IPS-18c (cell line): ENCODE measurements at regions not wholly inside any gene's neighbourhood (a gene's known extent, or its start where the extent isn't known, plus 50 kb on each side); places are given as distances from the start of the nearest gene placed in this dataset.

Experiments used
- H3K4me3 ChIP-seq: 2 replicates; pipeline ENCODE4 v1.7.0; 2013; ENCODE audit warnings: low read depth, mild to moderate bottlenecking, low read length, moderate library complexity; ENCODE audit not compliant: insufficient read depth
- H3K9me3 ChIP-seq: one replicate; pipeline ENCODE4 v1.6.1; 2013; ENCODE audit warnings: mild to moderate bottlenecking, low read length, moderate library complexity; ENCODE audit not compliant: control insufficient read depth, insufficient read depth

DNA sequence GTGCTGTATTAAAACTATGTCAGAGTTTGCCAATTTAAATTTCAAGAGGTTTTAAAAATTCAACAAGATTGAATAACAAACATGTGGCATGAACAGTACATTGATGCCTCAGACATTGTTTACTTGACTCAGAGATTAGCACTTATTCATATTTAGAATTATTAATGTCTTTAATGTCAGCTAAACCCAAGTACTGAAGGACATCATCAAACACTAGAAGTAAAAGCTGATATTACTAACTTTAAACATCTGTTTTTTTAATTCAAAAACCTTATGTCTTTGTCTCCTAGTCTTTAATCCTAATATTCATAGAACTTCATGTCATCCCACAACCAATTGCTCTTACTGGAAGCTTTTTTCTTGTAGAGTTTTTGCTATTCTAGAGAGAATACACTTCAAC is 406.2 kb upstream of the PCDH7 start:
- Histone ChIP-seq H3K4me3 (no peak overlapping the region), H3K9me3 (no peaks in the 10 kb centered on the region)

DNA sequence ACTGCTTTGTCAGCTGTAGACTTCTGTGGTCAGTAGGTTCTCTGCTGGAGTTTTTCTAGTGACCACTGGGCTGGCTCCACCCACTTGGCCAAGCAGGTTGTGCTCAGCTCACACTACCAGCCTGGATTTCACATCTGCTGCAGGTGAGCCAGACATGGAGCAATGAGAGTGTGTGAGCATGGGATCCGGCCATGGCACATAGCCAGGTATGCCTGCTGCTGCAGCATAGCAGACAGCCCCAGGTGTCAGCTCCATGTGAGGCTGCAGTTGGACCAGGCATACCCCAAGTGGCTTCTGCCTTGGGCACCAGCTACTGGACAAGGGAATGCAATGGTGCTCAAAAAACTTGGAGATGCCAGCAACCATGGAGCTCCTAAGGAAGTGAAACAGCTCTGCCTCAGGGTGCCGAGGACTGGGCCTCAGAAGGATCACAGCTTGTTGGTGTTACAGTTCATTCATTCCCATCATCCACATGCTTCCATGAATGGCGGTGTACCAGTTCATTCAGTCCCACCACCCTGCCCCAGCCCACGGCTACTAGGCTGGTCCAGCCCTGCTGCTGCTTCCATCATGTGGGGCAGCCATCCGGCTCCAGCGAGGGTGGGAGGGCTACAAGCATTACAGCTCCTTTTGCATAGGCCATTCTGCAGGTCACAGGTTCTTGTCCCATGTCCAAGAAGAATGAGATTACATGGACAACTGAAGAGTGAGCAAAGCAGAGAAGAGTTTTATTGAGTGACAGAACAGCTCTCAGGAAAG is 389.1 kb upstream of the PCDH7 start:
- Histone ChIP-seq H3K9me3 (peaks cover 7% of the 10 kb centered on the region), H3K4me3 (no peak overlapping the region; the same call in 1 of the 2 replicates)

DNA sequence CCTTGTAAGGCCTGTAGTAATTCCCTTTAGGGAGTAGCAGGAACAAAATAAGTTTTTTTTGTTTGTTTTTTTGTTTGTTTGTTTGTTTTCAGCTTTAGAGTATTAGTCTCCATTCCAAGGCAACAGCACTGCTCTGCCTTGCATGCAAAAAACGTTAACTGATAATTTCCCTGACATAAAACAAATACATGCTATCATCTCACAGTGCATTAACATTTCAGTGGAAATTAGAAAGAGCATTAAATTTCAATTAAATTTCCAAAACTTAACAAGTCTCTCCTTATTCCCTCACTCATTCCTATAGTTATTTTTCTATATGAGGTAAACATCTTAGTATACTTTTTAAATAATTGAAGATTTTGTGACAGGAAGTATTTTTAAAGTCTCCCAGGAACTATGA is 378.4 kb upstream of the PCDH7 start:
- Histone ChIP-seq H3K9me3 (no peaks in the 10 kb centered on the region), H3K4me3 (no peak overlapping the region)

DNA sequence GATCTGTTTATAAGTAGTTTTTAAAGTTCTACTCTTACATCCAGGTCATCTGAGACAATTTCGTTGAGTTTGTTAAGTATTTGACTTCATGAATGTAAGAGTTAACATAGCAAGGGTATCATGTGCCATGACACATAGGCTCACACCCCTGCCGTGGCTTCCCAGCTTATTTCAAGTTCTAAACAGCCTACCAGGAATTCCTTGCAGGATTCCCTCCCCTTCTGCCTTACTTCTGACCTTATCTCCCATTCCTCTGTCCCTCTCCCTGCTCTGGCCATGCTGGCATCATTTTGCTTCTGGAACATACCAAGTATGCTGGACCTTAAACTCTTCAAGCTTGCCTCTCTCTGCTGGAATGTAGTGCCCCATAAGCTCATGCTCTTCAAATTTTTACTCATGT is 369.9 kb upstream of the PCDH7 start:
- no peaks in the 10 kb centered on the region for H3K9me3 ChIP-seq
- H3K4me3 ChIP-seq = no peak overlapping the region

DNA sequence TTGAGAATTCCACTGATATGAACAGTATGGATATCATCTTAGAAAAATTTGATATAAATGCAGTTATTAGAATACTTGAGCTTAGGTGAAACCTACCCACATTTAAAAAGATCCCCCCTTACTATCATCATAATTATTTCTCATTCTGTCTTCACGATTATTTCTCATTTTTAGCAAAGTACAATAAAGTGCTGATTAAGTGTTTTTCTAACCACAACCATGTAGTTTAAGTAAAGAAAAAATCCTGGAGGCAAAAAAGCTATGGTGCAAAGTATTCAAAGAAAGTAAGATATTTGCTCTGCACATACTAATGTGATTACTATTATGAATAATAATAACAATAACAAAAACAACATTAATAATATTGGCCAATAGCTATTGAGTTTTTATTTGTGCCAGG is 365.6 kb upstream of the PCDH7 start:
- H3K4me3 ChIP-seq = no peak overlapping the region
- no peaks in the 10 kb centered on the region for H3K9me3 ChIP-seq

DNA sequence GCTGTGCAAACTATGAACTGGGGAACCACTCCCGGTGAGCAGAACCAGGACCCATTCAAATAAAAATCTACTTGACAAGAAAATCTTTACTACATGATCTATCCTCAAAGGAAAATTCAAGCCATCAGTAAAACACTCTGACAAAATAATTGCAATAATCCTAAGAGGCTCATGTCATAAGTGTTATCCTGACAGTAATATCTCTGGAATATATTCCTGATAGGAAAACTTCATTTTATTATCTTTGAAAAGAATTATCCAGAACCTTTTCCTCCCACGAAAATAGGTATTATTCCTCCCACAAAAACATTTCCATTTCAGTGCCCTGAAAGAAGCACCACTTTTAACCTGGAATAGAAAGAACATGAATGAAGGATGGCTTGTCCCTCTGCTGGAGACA is 357.7 kb upstream of the PCDH7 start:
- Histone ChIP-seq H3K4me3 (no peak overlapping the region), H3K9me3 (no peaks in the 10 kb centered on the region)

DNA sequence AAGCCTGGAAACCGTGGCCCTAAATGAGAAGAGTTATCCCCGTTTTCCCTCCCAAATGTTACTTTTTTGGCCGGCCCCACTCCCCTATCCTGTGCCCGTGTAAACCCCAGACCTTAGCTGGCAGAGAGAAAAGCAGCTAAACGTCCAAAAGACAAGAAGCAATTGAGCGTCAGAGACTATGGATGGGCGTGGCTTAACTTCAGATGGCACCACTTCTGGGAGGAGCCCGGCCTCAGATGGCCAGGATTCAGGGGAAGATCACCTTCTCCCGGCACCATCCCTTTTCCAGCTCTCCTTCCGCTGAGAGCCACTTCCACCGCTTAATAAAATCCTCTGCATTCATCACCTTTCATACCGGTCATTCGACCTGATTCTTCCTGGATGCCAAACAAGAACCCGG is 350.1 kb upstream of the PCDH7 start:
- Histone ChIP-seq H3K9me3 (no peaks in the 10 kb centered on the region), H3K4me3 (peak overlapping the region; percentile 20; the same call in 1 of the 2 replicates)

DNA sequence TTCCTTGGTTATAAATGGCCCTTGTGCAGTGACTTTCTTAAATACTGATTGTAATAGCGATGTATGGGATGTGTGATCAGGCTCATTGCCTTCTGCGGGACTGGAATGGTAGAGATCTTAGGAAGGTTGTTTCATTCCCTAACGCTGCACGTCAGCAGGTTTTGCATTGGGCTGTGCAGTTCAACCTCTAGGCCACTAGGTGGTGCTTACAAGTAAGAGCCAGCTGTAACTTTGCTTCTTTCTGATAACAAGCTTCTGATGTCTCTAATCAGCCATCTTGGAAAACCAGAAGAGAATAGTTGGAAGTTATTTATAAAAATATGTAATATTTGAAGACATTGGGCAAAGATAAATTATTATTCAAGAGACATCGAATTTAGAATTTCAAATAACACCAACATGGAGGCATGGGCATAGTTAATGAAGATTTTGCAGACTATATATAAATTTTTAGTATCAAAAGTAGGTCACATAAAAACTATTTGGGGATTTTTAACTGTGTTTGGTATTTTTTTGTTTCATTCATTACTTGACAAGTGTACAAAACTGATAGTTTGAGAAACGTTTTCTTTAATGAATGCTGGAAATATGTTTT is 339.7 kb upstream of the PCDH7 start:
- Histone ChIP-seq H3K9me3 (no peaks in the 10 kb centered on the region), H3K4me3 (no peak overlapping the region)

DNA sequence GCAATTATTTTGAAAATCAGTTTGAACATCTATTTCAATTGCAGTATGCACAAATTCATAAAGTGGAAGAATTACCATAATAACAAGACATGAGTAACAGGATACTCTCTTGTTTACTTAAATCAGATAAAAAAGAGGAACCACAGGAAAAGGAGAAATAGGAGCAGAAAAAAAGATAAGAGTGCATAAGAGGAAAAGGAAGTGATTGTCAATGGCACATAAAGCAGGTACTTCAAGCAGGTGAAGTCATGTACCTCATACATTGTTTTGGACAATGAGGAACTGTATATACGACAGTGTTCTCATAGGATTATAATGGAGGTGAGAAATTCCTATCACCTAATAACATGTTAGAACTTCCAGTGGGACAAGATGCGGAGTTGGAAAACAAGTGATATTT is 334.5 kb upstream of the PCDH7 start:
- Histone ChIP-seq H3K9me3 (no peaks in the 10 kb centered on the region), H3K4me3 (no peak overlapping the region)

DNA sequence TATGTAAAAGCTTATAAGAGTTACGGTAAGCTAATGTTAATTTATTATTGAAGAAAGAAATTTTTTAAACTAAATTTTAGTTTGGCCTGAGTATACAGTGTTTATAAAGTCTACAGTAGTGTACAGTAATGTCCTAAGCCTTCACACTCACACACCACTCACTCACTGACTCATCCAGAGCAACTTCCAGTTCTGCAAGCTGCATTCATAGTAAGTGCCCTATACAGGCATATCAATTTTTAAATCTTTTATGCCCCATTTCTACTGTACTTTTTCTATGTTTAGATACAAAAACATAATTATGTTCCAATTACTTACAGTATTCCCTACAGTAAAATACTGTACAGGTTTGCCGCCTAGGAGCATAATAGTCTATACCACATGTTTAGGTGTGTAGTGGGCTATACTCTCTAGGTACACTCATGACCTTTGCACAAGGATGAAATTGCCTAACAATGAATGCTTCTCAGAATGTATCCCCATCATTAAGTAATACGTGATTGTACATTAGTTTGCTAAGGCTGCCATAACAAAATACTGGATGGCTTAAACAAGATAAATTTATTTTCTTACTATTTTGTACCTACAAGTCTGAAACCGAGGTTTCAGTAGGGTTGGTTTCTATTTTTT is 333.8 kb upstream of the PCDH7 start:
- Histone ChIP-seq H3K9me3 (no peaks in the 10 kb centered on the region), H3K4me3 (no peak overlapping the region)

DNA sequence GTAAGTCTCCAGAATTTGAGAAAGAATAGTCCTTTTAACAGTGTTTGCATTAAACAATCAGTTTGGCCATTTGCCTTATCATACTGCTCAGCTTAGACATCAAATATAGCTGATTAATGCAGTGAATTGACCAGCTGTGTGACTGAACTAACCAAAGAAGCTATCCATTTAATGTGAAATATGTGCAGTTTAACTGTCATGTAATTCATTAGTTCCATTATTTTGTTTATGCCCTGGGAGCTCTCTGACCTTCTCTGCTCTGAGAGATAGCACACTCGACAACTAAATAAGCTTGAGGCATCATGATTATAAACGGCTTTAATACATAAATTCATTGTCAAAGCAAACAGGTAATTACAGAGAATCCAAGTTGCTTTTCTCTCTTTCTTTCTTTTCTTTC is 324.3 kb upstream of the PCDH7 start:
- Histone ChIP-seq H3K9me3 (no peaks in the 10 kb centered on the region), H3K4me3 (no peak overlapping the region)

DNA sequence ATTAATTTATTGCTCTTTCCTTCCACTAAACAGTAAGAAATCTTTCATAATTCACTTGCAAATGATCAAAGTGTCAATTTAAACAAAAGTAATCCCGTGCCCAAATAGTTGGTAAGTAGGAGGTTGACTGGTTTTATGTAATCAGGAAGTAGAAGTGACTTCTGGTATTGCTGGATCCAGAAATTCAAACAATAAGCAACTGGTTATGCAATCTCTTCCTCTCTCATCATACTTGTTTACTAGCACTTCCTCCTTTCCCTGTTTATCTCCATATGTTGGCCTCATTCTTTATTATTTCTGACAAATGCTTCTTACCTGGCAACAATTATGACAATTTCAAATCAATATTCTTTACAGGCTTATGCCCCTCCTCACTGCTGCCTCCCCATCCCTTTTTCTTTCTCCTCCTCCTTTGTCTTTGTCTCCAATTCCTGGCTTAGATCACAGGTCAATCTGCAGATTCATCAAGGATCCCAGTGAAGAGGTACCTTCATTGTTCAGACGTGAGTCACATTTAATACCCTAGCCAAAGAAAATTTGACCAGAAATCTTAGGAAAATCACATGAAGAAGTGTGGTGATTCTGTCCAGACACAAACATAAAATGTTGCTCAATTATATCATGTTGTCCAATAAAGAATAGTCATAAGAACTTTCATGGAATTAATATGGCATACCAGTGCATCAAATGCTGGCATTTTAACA is 323.2 kb upstream of the PCDH7 start:
- Histone ChIP-seq H3K9me3 (no peaks in the 10 kb centered on the region), H3K4me3 (no peak overlapping the region)

DNA sequence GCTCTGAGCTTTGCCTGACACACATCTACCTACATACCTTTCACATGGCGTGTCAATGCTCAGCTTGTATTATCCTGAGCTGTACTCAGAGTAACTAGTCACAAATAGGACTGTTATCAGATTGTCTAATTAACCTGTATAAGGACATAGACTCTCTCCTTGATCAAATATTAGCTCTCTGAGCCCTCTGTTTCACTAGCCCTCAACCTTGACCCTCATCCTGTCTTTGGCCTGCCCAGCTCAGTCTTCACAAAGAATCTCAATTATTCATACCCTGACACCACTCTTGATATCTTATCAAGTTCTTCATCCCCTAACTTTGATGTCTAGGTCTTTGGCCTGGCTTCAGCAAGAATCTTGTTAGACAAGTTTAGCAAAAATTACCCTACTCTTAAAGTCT is 320.7 kb upstream of the PCDH7 start:
- no peak overlapping the region for H3K4me3 ChIP-seq
- H3K9me3 ChIP-seq = no peaks in the 10 kb centered on the region

DNA sequence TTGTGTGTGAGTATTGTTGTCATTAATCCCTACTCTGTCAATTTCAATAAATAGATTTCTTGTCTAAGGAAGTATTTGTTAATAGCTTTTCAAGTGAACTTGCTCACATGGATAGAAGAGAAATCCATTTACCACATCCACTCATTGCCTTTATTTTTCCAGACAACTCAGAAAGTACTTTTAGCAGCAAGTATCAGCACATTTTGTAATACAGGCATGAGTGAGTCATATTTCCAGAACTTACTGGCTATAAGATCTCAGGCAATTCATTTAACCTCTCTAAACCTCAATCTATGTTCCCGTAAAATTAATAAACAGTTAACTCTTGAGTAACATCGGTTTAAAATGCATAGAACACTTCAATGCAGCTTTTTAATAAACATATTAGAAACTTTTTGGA is 317.9 kb upstream of the PCDH7 start:
- H3K4me3 ChIP-seq = no peak overlapping the region
- H3K9me3 ChIP-seq = no peaks in the 10 kb centered on the region

DNA sequence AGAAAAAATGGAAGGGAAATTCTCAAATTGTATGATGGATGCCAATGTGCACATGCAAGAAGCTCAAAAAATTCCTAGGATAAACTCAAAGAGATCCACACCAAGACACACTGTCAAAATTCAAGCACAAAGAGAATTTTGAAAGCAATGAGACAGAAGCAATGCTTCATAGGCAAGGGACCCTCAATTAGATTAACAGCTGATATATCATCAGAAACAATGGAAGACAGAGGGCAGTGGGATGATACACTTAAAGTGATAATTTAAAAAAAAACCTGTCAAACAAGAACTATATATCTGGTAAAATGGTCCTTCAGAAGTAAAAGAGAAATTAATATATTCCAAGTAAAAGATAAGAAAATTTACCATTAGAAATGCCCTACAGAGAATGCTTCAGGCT is 306.3 kb upstream of the PCDH7 start:
- H3K4me3 ChIP-seq = no peak overlapping the region
- H3K9me3 ChIP-seq = peaks cover 10% of the 10 kb centered on the region

DNA sequence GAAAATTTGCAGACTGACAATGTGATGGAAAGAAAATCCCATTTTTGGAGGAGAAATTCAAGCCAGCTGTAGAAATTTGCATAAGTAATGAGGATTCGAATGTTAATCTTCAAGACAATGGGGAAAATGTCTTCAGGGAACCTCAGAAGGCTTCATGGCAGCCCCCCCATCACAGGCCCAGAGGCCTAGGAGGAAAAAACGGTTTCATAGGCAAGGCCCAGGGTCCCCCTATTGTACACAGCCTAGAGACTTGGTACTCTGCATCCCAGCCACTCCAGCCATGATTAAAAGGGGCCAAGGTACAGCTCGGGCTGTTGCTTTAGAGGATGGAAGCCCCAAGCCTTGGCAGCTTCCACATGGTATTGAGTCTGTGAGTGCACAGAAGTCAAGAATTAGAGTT is 303.6 kb upstream of the PCDH7 start:
- Histone ChIP-seq H3K4me3 (no peak overlapping the region), H3K9me3 (peaks cover 10% of the 10 kb centered on the region)

DNA sequence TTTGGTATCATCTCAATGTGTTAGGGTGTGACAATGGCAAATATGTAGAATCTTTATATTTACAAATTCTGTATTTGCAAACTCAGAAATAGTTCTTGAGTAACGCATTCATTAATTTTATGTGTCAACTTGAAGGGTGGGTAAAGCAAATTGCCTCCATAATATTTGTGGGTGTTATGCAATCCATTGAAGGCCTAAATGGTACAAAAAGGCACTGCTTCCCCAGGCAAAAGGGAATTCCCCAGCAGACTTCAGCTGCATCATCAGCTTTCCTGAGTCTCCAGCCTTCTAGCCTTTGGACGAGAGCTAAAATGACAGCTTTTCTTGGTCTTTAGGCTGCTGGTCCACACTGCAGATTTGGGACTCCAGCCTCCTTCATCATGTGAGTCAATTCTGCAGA is 292.2 kb upstream of the PCDH7 start:
- H3K4me3 ChIP-seq = no peak overlapping the region
- no peaks in the 10 kb centered on the region for H3K9me3 ChIP-seq
